ENCODE measurements at regions not wholly inside any gene's neighbourhood (a gene's known extent, or its start where the extent isn't known, plus 50 kb on each side); places are given as distances from the start of the nearest gene placed in this dataset.

- TF ChIP-seq SIN3A (IDR thresholded peaks at IDR 0.05; ENCODE audit: borderline replicate concordance, insufficient read depth, low read depth, low read length) (no peak), CTCF (IDR thresholded peaks at IDR 0.05) (no peak)
- TF ChIP-seq, protein P1, sequence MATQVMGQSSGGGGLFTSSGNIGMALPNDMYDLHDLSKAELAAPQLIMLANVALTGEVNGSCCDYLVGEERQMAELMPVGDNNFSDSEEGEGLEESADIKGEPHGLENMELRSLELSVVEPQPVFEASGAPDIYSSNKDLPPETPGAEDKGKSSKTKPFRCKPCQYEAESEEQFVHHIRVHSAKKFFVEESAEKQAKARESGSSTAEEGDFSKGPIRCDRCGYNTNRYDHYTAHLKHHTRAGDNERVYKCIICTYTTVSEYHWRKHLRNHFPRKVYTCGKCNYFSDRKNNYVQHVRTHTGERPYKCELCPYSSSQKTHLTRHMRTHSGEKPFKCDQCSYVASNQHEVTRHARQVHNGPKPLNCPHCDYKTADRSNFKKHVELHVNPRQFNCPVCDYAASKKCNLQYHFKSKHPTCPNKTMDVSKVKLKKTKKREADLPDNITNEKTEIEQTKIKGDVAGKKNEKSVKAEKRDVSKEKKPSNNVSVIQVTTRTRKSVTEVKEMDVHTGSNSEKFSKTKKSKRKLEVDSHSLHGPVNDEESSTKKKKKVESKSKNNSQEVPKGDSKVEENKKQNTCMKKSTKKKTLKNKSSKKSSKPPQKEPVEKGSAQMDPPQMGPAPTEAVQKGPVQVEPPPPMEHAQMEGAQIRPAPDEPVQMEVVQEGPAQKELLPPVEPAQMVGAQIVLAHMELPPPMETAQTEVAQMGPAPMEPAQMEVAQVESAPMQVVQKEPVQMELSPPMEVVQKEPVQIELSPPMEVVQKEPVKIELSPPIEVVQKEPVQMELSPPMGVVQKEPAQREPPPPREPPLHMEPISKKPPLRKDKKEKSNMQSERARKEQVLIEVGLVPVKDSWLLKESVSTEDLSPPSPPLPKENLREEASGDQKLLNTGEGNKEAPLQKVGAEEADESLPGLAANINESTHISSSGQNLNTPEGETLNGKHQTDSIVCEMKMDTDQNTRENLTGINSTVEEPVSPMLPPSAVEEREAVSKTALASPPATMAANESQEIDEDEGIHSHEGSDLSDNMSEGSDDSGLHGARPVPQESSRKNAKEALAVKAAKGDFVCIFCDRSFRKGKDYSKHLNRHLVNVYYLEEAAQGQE (IDR thresholded peaks at IDR 0.05; ENCODE audit: insufficient read depth in 1 of 2, low read depth in 2 of 2, low read length in 1 of 2), result no peak
These were observed 202.9 kb downstream of the GLRX3 start for GRCh38 chr10:130339091-130339490.
